ENCODE measurements at regions not wholly inside any gene's neighbourhood (a gene's known extent, or its start where the extent isn't known, plus 50 kb on each side); places are given as distances from the start of the nearest gene placed in this dataset.

DNA sequence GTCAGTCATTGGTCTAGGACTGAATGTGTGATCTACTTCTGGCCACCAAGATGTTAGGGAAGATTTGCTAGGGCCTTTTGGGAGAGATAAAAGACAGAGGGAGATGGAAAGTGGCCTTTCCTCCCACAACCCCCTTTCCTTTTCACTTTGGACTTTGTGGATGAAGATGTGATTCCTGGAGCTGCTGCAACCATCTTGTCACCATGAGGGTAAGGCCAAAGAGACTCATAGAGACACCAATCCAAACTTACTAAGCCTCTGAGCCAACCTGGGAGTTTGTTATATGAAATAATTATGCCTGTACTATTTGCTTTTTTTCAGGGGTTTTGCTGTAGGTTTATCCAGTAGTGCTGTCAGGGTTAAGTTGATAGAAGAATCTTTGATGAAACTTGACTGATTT lies 111.8 kb upstream of the SMIM23 start:
- no peak for TF ChIP-seq EZH2 (IDR thresholded peaks at IDR 0.05; ENCODE audit: borderline replicate concordance, low read length)
- TF ChIP-seq, protein P1, sequence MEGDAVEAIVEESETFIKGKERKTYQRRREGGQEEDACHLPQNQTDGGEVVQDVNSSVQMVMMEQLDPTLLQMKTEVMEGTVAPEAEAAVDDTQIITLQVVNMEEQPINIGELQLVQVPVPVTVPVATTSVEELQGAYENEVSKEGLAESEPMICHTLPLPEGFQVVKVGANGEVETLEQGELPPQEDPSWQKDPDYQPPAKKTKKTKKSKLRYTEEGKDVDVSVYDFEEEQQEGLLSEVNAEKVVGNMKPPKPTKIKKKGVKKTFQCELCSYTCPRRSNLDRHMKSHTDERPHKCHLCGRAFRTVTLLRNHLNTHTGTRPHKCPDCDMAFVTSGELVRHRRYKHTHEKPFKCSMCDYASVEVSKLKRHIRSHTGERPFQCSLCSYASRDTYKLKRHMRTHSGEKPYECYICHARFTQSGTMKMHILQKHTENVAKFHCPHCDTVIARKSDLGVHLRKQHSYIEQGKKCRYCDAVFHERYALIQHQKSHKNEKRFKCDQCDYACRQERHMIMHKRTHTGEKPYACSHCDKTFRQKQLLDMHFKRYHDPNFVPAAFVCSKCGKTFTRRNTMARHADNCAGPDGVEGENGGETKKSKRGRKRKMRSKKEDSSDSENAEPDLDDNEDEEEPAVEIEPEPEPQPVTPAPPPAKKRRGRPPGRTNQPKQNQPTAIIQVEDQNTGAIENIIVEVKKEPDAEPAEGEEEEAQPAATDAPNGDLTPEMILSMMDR (IDR thresholded peaks at IDR 0.05; ENCODE audit: low read length), result no peak
